ENCODE measurements at regions not wholly inside any gene's neighbourhood (a gene's known extent, or its start where the extent isn't known, plus 50 kb on each side); places are given as distances from the start of the nearest gene placed in this dataset.

- H3K9me3 ChIP-seq (ENCODE audit: control insufficient read depth, insufficient read depth, low read depth, low read length): no peaks in the 10 kb centered on the region
- H3K4me3 ChIP-seq (ENCODE audit: low read depth, low read length): no peak overlapping the region
- H3K36me3 ChIP-seq (ENCODE audit: control insufficient read depth in 2 of 2, insufficient read depth in 1 of 2, low read length in 2 of 2): no peaks in the 10 kb centered on the region
- POLR2A ChIA-PET: no interaction called here
- H3K4me1 ChIP-seq (ENCODE audit: control insufficient read depth, insufficient read depth, low read length): no peaks in the 10 kb centered on the region
- TF ChIP-seq BCL11B (tag by site-specific recombination; IDR thresholded peaks at IDR 0.05; ENCODE audit: low read depth) (no peak), ZNF555 (tag by site-specific recombination; conservative IDR thresholded peaks at IDR 0.05) (no peak), HIC1 (tag by site-specific recombination; IDR thresholded peaks at IDR 0.05) (no peak), ZNF311 (tag by site-specific recombination; IDR thresholded peaks at IDR 0.05; ENCODE audit: borderline replicate concordance) (no peak), ZBTB17 (tag by site-specific recombination; IDR thresholded peaks at IDR 0.05) (peak; percentile 69), ZNF362 (tag by site-specific recombination; IDR thresholded peaks at IDR 0.05) (no peak), ZNF366 (tag by site-specific recombination; conservative IDR thresholded peaks at IDR 0.05) (peak; percentile 82), ZSCAN16 (tag by site-specific recombination; IDR thresholded peaks at IDR 0.05) (no peak)
- CTCF ChIA-PET: no interaction called here
- no peak overlapping the region for H3K27ac ChIP-seq (ENCODE audit: extremely low read depth, low read depth, low read length)
Measured at GRCh38 chr22:48212727-48213126, 1450.3 kb downstream of the TBC1D22A start.

GRCh38 chr22:48210812-48211211 lies 1448.4 kb downstream of the TBC1D22A start:
- H3K36me3 ChIP-seq (ENCODE audit: control insufficient read depth in 2 of 2, insufficient read depth in 1 of 2, low read length in 2 of 2): no peaks in the 10 kb centered on the region
- no peaks in the 10 kb centered on the region for H3K4me1 ChIP-seq (ENCODE audit: control insufficient read depth, insufficient read depth, low read length)
- H3K4me3 ChIP-seq (ENCODE audit: low read depth, low read length): no peak overlapping the region
- TF ChIP-seq ZNF280D (tag by site-specific recombination; IDR thresholded peaks at IDR 0.05) (no peak), ZNF426 (tag by site-specific recombination; IDR thresholded peaks at IDR 0.05) (no peak), MZF1 (tag by site-specific recombination; IDR thresholded peaks at IDR 0.05; ENCODE audit: borderline replicate concordance) (no peak), ZSCAN5A (tag by site-specific recombination; IDR thresholded peaks at IDR 0.05) (no peak), ZNF221 (tag by site-specific recombination; IDR thresholded peaks at IDR 0.05; ENCODE audit: borderline replicate concordance) (no peak), ZNF639 (tag by site-specific recombination; IDR thresholded peaks at IDR 0.05) (no peak), RBAK (tag by site-specific recombination; IDR thresholded peaks at IDR 0.05) (no peak), ZSCAN4 (tag by site-specific recombination; IDR thresholded peaks at IDR 0.05) (no peak)
- CTCF ChIA-PET: interaction anchor here (0.7 kb wide), 1 partner anchor 530 kb away, joined by 3 read pairs; no protein-coding TSS in a partner anchor
- H3K9me3 ChIP-seq (ENCODE audit: control insufficient read depth, insufficient read depth, low read depth, low read length): no peaks in the 10 kb centered on the region
- H3K27ac ChIP-seq (ENCODE audit: extremely low read depth, low read depth, low read length): no peak overlapping the region
- POLR2A ChIA-PET: no interaction called here
